A172 (cell line): ENCODE measurements at regions not wholly inside any gene's neighbourhood (a gene's known extent, or its start where the extent isn't known, plus 50 kb on each side); places are given as distances from the start of the nearest gene placed in this dataset.

ENCODE experiments used
- DNase-seq: peaks from one replicate; pipeline ENCODE4 v3.0.0-alpha.2; 2015; ENCODE audit warnings: low spot score

GRCh38 chr2:177342736-177343135 lies 49.8 kb upstream of the AGPS start:
- DNase-seq, result no peak
